Ovary (tissue), 3 donors: ENCODE measurements at regions not wholly inside any gene's neighbourhood (a gene's known extent, or its start where the extent isn't known, plus 50 kb on each side); places are given as distances from the start of the nearest gene placed in this dataset.

ENCODE experiments used
- CTCF ChIP-seq, 3 donors: fragments of 450-650 bp in 2 of 3; fragments of 200-600 bp in 1 of 3; IDR thresholded peaks; one replicate each; pipeline versions ENCODE4 v1.5.1 to v1.8.0; 2016 to 2022; ENCODE audit warnings: antibody characterized with exemption in 3 of 3, mild to moderate bottlenecking in 1 of 3
- POLR2A ChIP-seq: fragments of 450-650 bp; IDR thresholded peaks from one replicate; pipeline ENCODE4 v1.6.1; 2017; ENCODE audit warnings: antibody characterized with exemption, mild to moderate bottlenecking, moderate library complexity
- donor health status: DM: no; HTN: no; CAD: no.

- no peak for TF ChIP-seq CTCF (IDR thresholded peaks at IDR 0.05)
- no peak for TF ChIP-seq POLR2A
Observed at GRCh38 chr2:5098286-5098685, 593.9 kb upstream of the SOX11 start.
